ENCODE measurements at regions not wholly inside any gene's neighbourhood (a gene's known extent, or its start where the extent isn't known, plus 50 kb on each side); places are given as distances from the start of the nearest gene placed in this dataset.

- TF ChIP-seq CTCF (IDR thresholded peaks at IDR 0.05) (no peak), YY1 (IDR thresholded peaks at IDR 0.05; ENCODE audit: low read depth) (no peak), IRF3 (IDR thresholded peaks at IDR 0.05; ENCODE audit: low read depth, low read length) (no peak), FOSL2 (IDR thresholded peaks at IDR 0.05; ENCODE audit: borderline replicate concordance, low read depth) (no peak)
Measured at GRCh38 chr9:91122755-91123154, 239.0 kb downstream of the AUH start.
